Keratinocyte (primary cell): ENCODE measurements at regions not wholly inside any gene's neighbourhood (a gene's known extent, or its start where the extent isn't known, plus 50 kb on each side); places are given as distances from the start of the nearest gene placed in this dataset.

Experiments
- DNase-seq: peaks from one replicate; pipeline ENCODE4 v3.0.0-alpha.2; 2011; ENCODE audit warnings: low read depth, missing footprints, low spot score
- FAIRE-seq: peaks from 2 replicates; lab custom pipeline; 2011; peaks lifted over from hg19 to GRCh38; lab: Jason Lieb, UNC
- H2AFZ ChIP-seq: 2 replicates; pipeline ENCODE4 v1.6.0; 2012; ENCODE audit warnings: low read length, control low read depth, inconsistent platforms; ENCODE audit not compliant: control insufficient read depth
- H3K27ac ChIP-seq: 2 replicates; pipeline ENCODE4 v1.5.1; 2011; ENCODE audit warnings: low read length; ENCODE audit not compliant: control insufficient read depth, insufficient read depth
- H3K27me3 ChIP-seq: 3 replicates; pipeline ENCODE4 v1.6.0; 2011; ENCODE audit warnings: low read length; ENCODE audit not compliant: control insufficient read depth, insufficient read depth; ENCODE audit errors: extremely low read depth
- H3K36me3 ChIP-seq, 2 experiments: 2 replicates in 1 of 2; 3 replicates in 1 of 2; pipeline ENCODE4 v1.5.1; 2011; ENCODE audit warnings: low read length in 2 of 2, mild to moderate bottlenecking in 1 of 2; ENCODE audit not compliant: control insufficient read depth in 2 of 2, insufficient read depth in 2 of 2; ENCODE audit errors: extremely low read depth in 1 of 2
- H3K4me1 ChIP-seq: 3 replicates; pipeline ENCODE4 v1.5.1; 2011; ENCODE audit warnings: low read length; ENCODE audit not compliant: control insufficient read depth, insufficient read depth; ENCODE audit errors: extremely low read depth
- H3K4me2 ChIP-seq: 3 replicates; pipeline ENCODE4 v1.6.0; 2011; ENCODE audit warnings: low read depth, low read length; ENCODE audit not compliant: control insufficient read depth, insufficient read depth; ENCODE audit errors: extremely low read depth
- H3K4me3 ChIP-seq, 3 experiments: fragments of 200-600 bp in 1 of 3; sonication (generic) in 1 of 3; 2 replicates in 2 of 3; 3 replicates in 1 of 3; pipeline ENCODE4 v1.5.1; 2011 to 2016; ENCODE audit warnings: low read length in 3 of 3, mild to moderate bottlenecking in 3 of 3, control low read depth in 2 of 3, inconsistent platforms in 1 of 3, low read depth in 1 of 3, mixed read lengths in 1 of 3, mixed run types in 1 of 3, moderate library complexity in 1 of 3; ENCODE audit not compliant: control insufficient read depth in 2 of 3, insufficient read depth in 2 of 3; ENCODE audit errors: extremely low read depth in 1 of 3
- H3K79me2 ChIP-seq: 2 replicates; pipeline ENCODE4 v1.6.0; 2012; ENCODE audit warnings: low read length; ENCODE audit not compliant: control insufficient read depth, insufficient read depth
- H3K9ac ChIP-seq: 3 replicates; pipeline ENCODE4 v1.6.0; 2011; ENCODE audit warnings: low read length; ENCODE audit not compliant: control insufficient read depth, insufficient read depth; ENCODE audit errors: extremely low read depth
- H3K9me1 ChIP-seq: 3 replicates; pipeline ENCODE4 v1.6.0; 2011; ENCODE audit warnings: low read length; ENCODE audit not compliant: control insufficient read depth, insufficient read depth; ENCODE audit errors: extremely low read depth
- H3K9me3 ChIP-seq: 2 replicates; pipeline ENCODE4 v1.5.1; 2012; ENCODE audit warnings: low read depth, low read length; ENCODE audit not compliant: control insufficient read depth
- H4K20me1 ChIP-seq: 3 replicates; pipeline ENCODE4 v1.6.0; 2011; ENCODE audit warnings: low read length; ENCODE audit not compliant: control insufficient read depth, insufficient read depth; ENCODE audit errors: extremely low read depth
- CTCF ChIP-seq, 3 experiments: IDR thresholded peaks in 1 of 3; conservative IDR thresholded peaks in 1 of 3; optimal IDR thresholded peaks in 1 of 3; 2 replicates in 2 of 3; 3 replicates in 1 of 3; pipeline versions ENCODE3 to v1.5.1; 2011; ENCODE audit warnings: low read length in 3 of 3, mild to moderate bottlenecking in 3 of 3, moderate library complexity in 2 of 3, control low read depth in 1 of 3, inconsistent platforms in 1 of 3; ENCODE audit not compliant: insufficient read depth in 2 of 3; ENCODE audit errors: extremely low read depth in 1 of 3
- EZH2 ChIP-seq: IDR thresholded peaks from one replicate; pipeline ENCODE4 v1.6.1; 2012; ENCODE audit warnings: inconsistent platforms, mild to moderate bottlenecking, low read length, moderate library complexity
- dilution Hi-C: fragments of 300-500 bp; cut with MboI; formaldehyde crosslinking; loops from one replicate; pipeline ENCODE4 v1.7.0; 2020; ENCODE audit warnings: low sequenced_read_pairs; ENCODE audit not compliant: extremely low pct_ligation_motif_present

- dilution Hi-C loops: no loop called here
Observed at GRCh38 chr2:857937-858336, 92.7 kb upstream of the SNTG2 start.

GRCh38 chr2:857081-857480 lies 93.6 kb upstream of the SNTG2 start:
- DNase-seq (no peak), FAIRE-seq (no peak)
- dilution Hi-C loops: no loop called here
- Histone ChIP-seq H3K4me3 (no peak overlapping the region), H3K9ac (no peak overlapping the region), H3K27me3 (no peaks in the 10 kb centered on the region), H3K4me2 (no peak overlapping the region), H4K20me1 (no peaks in the 10 kb centered on the region), H2AFZ (no peak overlapping the region), H3K36me3 (no peaks in the 10 kb centered on the region), H3K79me2 (no peaks in the 10 kb centered on the region), H3K27ac (no peak overlapping the region), H3K9me3 (no peaks in the 10 kb centered on the region), H3K9me1 (no peaks in the 10 kb centered on the region), H3K4me1 (no peaks in the 10 kb centered on the region)
- TF ChIP-seq EZH2: no peak
- TF ChIP-seq CTCF (optimal IDR thresholded peaks at IDR 0.05 in 1 of 3, IDR thresholded peaks at IDR 0.05 in 1 of 3, conservative IDR thresholded peaks at IDR 0.05 in 1 of 3; ENCODE audit: extremely low read depth in 1 of 3, insufficient read depth in 2 of 3, low read length in 3 of 3): no peak

More at GRCh38 chr2:857937-858336, 92.7 kb upstream of the SNTG2 start:
- no peak overlapping the region for H3K9ac ChIP-seq
- no peak overlapping the region for H3K27ac ChIP-seq
- no peaks in the 10 kb centered on the region for H3K9me3 ChIP-seq
- H4K20me1 ChIP-seq: no peaks in the 10 kb centered on the region
- no peaks in the 10 kb centered on the region for H3K36me3 ChIP-seq
- no peak overlapping the region for H3K4me3 ChIP-seq
- no peaks in the 10 kb centered on the region for H3K27me3 ChIP-seq
- H3K4me1 ChIP-seq: no peaks in the 10 kb centered on the region
- no peak overlapping the region for H2AFZ ChIP-seq
- FAIRE-seq (no peak), DNase-seq (no peak)
- no peaks in the 10 kb centered on the region for H3K79me2 ChIP-seq
- H3K9me1 ChIP-seq: no peaks in the 10 kb centered on the region
- H3K4me2 ChIP-seq: no peak overlapping the region
- no peak for TF ChIP-seq CTCF (optimal IDR thresholded peaks at IDR 0.05 in 1 of 3, IDR thresholded peaks at IDR 0.05 in 1 of 3, conservative IDR thresholded peaks at IDR 0.05 in 1 of 3; ENCODE audit: extremely low read depth in 1 of 3, insufficient read depth in 2 of 3, low read length in 3 of 3)
- no peak for TF ChIP-seq EZH2
